Left renal pelvis (tissue), 4 donors: ENCODE measurements at regions not wholly inside any gene's neighbourhood (a gene's known extent, or its start where the extent isn't known, plus 50 kb on each side); places are given as distances from the start of the nearest gene placed in this dataset.
"Not testable (repeated sequence)": the region's sequence is repeated elsewhere in the genome, so short reads cannot be mapped to it uniquely, and the experiment has no call there.

Experiments used
- DNase-seq, 4 donors: peaks; one replicate each; pipeline ENCODE4 v3.0.0-alpha.2; 2013; ENCODE audit warnings: low read depth in 4 of 4, low spot score in 3 of 4

- no peak for DNase-seq
Measured at GRCh38 chr5:107773479-107773878, 102.7 kb upstream of the EFNA5 start.

- no peak for DNase-seq
Measured at GRCh38 chr5:107772418-107773310, 101.9 kb upstream of the EFNA5 start.

GRCh38 chr5:107771926-107772325 lies 101.2 kb upstream of the EFNA5 start:
- no peak for DNase-seq

GRCh38 chr5:107770051-107770450 lies 99.3 kb upstream of the EFNA5 start:
- DNase-seq: no peak

- DNase-seq: peak in 1 of 4 donors; percentile 30
Measured at GRCh38 chr5:107769519-107769918, 98.8 kb upstream of the EFNA5 start.

GRCh38 chr5:107766972-107767371 lies 96.2 kb upstream of the EFNA5 start:
- DNase-seq: no peak

DNA sequence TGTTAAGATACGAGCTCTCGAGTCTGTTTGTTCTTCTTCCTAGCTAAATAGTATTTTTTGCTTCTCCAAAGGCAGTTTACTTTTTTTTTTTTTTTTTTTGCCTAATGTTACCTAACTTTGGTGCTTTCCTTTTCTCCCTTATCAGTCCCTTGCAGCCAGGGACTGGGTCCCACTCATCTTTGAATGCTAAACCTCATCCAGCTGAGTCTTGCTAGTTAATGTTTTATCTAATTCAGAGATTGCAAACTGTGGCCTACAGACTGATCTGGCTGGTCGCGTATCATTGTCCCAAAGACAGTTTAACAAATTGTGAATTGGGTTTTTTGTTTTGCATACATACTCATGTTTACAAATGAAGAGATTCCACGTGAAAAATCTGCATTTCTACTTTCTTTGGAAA lies 95.7 kb upstream of the EFNA5 start:
- DNase-seq: no peak

- no peak for DNase-seq
Measured at GRCh38 chr5:107765805-107766063, 95.0 kb upstream of the EFNA5 start.

DNA sequence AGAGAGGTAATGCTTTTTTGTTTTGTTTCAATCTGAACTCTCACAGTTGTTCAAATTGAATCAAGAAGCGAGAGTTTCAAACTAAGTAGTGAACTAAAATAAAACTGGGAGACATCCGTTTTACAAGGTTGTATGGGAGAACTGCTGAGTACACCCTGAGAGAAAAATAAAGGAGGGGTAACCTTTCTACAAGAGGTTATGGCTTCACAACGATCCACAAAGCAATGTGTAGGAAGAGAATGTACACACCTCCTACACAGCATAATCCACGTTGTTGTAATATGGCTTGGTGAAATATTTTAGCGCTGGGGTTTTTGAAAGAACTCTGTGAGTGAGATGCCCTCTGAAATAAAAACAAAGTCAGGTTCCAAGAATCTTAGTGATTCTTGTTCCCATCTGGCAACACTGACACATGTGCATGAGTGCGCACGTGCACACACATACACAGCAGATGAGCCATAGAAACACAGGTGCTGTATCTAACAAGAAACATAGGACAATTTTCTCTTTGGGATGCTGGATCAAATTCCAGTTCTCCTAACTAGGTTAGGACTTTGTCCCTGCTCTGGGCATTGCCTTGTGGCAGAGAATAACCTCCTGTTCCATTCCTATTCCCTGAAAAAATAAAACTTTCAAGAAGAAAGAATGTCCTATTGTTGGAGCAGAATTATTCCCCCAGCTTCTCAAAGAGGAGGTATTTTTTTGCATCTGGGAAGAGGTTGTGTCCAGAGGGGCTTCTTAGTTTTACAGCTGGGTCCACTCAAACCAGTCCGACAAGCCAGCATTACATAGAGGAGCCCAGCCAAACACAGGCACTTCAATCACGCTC lies 94.5 kb upstream of the EFNA5 start:
- no peak for DNase-seq

GRCh38 chr5:107764282-107764681 lies 93.5 kb upstream of the EFNA5 start:
- DNase-seq: no peak

- no peak for DNase-seq
Measured at GRCh38 chr5:107753427-107753826, 82.7 kb upstream of the EFNA5 start.

- no peak for DNase-seq
Measured at GRCh38 chr5:107744418-107745330, 73.9 kb upstream of the EFNA5 start.

DNA sequence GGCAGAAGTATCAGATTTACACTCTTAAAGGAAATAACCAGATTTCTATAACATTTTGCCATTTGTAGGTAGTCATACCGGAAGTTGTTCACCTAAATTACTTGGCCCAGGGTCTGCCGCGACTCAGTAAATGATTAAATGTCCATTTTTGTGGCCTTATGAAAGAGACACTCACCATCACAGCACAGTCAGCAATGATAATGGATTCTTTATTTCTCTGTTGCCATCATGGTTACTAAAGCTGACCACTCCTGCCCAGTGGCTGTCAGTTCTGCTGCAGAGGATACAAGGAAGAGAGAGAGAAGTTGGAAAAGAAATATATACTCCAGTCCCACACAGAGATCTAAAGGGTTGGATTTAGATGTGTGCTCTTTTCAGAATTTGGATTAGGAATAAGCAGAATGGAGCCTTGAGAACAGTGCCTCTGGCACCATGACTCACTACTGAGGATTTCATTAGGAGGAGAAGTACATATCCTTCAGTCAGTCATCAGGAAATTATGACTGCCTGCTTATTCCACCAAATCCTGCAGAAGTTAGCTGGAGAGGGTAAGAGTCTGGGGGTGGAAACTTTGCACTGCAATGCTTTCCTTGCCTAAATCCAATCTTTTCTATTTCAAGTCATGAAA lies 72.8 kb upstream of the EFNA5 start:
- DNase-seq: no peak

DNA sequence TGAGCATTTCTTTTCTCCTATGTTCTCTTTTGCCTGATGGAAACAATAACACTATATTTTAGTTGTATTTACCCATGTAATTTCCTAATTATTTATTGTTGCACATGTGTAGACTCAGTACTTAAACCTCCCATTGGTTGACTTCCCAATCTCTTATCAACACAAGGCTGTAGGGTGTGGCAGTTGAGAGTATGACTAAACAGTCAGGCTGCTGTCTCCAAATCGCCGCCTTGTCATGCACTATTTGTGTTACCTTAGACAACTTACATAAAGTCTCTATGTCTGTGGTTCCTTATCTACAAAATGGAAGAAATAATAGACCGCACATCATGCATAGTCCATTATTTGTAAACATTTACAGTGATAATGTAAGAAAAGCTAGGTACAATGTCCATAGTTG lies 68.9 kb upstream of the EFNA5 start:
- DNase-seq: no peak

GRCh38 chr5:107736638-107737037 lies 65.9 kb upstream of the EFNA5 start:
- DNase-seq: no peak

GRCh38 chr5:107736089-107736488 lies 65.4 kb upstream of the EFNA5 start:
- not testable (repeated sequence) for DNase-seq

DNA sequence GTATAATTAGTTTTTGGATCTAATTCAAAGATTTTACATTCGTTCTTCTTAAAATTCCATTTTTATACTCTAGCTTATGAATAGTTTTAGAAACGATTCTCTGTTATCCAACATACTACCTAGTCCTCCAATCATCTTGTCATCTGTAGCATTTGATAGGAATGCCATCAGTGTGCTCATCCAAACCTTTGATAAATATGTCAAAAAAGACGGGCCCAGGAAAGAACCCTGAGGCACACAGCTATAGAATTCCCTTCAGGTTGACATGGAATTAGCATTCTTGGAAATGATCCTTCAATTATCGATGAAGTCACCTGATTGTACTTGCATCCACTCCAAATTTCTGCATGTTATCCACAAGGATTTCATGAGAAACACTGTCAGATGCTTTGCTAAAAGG lies 64.8 kb upstream of the EFNA5 start:
- DNase-seq: no peak

GRCh38 chr5:107726896-107727295 lies 56.2 kb upstream of the EFNA5 start:
- DNase-seq: no peak

- no peak for DNase-seq
Measured at GRCh38 chr5:107724642-107725041, 53.9 kb upstream of the EFNA5 start.

DNA sequence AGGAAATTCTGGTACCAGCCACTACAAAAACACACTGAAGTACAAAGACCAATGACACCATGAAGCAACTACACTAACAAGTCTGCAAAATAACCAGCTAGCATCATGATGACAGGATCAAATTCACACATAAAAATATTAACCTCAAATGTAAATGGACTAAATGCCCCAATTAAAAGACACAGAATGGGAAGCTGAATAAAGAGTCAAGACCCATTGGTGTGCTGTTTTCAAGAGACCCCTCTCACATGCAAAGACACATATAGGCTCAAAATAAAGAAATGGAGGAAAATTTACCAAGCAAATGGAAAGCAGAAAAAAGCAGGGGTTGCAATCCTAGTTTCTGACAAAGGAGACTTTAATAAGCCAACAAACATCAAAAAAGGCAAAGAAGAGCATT lies 50.5 kb upstream of the EFNA5 start:
- not testable (repeated sequence) for DNase-seq
